HG02943 (cell line): ENCODE measurements at regions not wholly inside any gene's neighbourhood (a gene's known extent, or its start where the extent isn't known, plus 50 kb on each side); places are given as distances from the start of the nearest gene placed in this dataset.

Experiments
- ATAC-seq: cut with Tn5 transposase; IDR thresholded peaks from one replicate; pipeline ENCODE4 v1.9.1; 2021; ENCODE audit warnings: mild to moderate bottlenecking, low read depth, moderate library complexity; ENCODE audit not compliant: unreplicated experiment

GRCh38 chr2:53302455-53302854 lies 465.1 kb upstream of the CHAC2 start:
- no peak for ATAC-seq

GRCh38 chr2:53289309-53290006 lies 478.1 kb upstream of the CHAC2 start:
- no peak for ATAC-seq

- ATAC-seq = no peak
These were observed 481.3 kb upstream of the CHAC2 start for GRCh38 chr2:53286345-53286744.

GRCh38 chr2:53275743-53276142 lies 491.9 kb upstream of the CHAC2 start:
- ATAC-seq = no peak

GRCh38 chr2:53268626-53269025 lies 499.0 kb upstream of the CHAC2 start:
- ATAC-seq = no peak

- ATAC-seq = no peak
These were observed 499.5 kb upstream of the CHAC2 start for GRCh38 chr2:53268086-53268485.

- no peak for ATAC-seq
These were observed 501.9 kb upstream of the CHAC2 start for GRCh38 chr2:53265544-53266299.

- ATAC-seq = no peak
These were observed 507.0 kb upstream of the CHAC2 start for GRCh38 chr2:53260568-53260967.

GRCh38 chr2:53259395-53260009 lies 508.1 kb upstream of the CHAC2 start:
- ATAC-seq = no peak

GRCh38 chr2:53257287-53257686 lies 510.3 kb upstream of the CHAC2 start:
- ATAC-seq = no peak

GRCh38 chr2:53253244-53253643 lies 514.4 kb upstream of the CHAC2 start:
- no peak for ATAC-seq

GRCh38 chr2:53252115-53252514 lies 515.5 kb upstream of the CHAC2 start:
- ATAC-seq = no peak

GRCh38 chr2:53247956-53248735 lies 519.5 kb upstream of the CHAC2 start:
- no peak for ATAC-seq

- no peak for ATAC-seq
These were observed 524.2 kb upstream of the CHAC2 start for GRCh38 chr2:53243430-53243829.

GRCh38 chr2:53242090-53242489 lies 525.5 kb upstream of the CHAC2 start:
- no peak for ATAC-seq

GRCh38 chr2:53235836-53236582 lies 531.6 kb upstream of the CHAC2 start:
- ATAC-seq = no peak

- ATAC-seq = no peak
These were observed 533.1 kb upstream of the CHAC2 start for GRCh38 chr2:53234548-53234903.

- no peak for ATAC-seq
These were observed 533.7 kb upstream of the CHAC2 start for GRCh38 chr2:53233759-53234547.

- ATAC-seq = no peak
These were observed 535.7 kb upstream of the CHAC2 start for GRCh38 chr2:53231908-53232307.

- ATAC-seq = no peak
These were observed 536.9 kb upstream of the CHAC2 start for GRCh38 chr2:53230691-53231090.
